WTC11 (cell line): ENCODE measurements at regions not wholly inside any gene's neighbourhood (a gene's known extent, or its start where the extent isn't known, plus 50 kb on each side); places are given as distances from the start of the nearest gene placed in this dataset.

ENCODE experiments used
- ATAC-seq: fragments of 200-7000 bp; cut with Tn5 transposase; 2 replicates; pipeline ENCODE4 v1.10.0; 2021; ENCODE audit warnings: mild to moderate bottlenecking, moderate library complexity
- CTCF ChIA-PET: fragments of 300-600 bp; sonication (Branson Sonifier 250); formaldehyde crosslinking; loops from one replicate; lab custom pipeline; 2021; ENCODE audit warnings: antibody characterized with exemption; lab: Charles Lee
- POLR2A ChIA-PET: fragments of 350-600 bp; sonication (Branson Sonifier 250); formaldehyde crosslinking; loops from one replicate; lab custom pipeline; 2021; ENCODE audit warnings: antibody characterized with exemption; lab: Charles Lee
- DNase-seq: peaks from one replicate; pipeline ENCODE4 v3.0.0; 2021; ENCODE audit warnings: low spot score
- H3K27ac Mint-ChIP-seq: 2 replicates; pipeline ENCODE4 v1.8.0; 2021; ENCODE audit warnings: mixed read lengths
- H3K27me3 Mint-ChIP-seq: 2 replicates; pipeline ENCODE4 v1.8.0; 2021; ENCODE audit warnings: low read depth, mild to moderate bottlenecking, moderate library complexity, mixed read lengths
- H3K36me3 Mint-ChIP-seq: 2 replicates; pipeline ENCODE4 v1.8.0; 2021; ENCODE audit warnings: mixed read lengths
- H3K4me1 Mint-ChIP-seq: 2 replicates; pipeline ENCODE4 v1.8.0; 2022; ENCODE audit warnings: mixed read lengths
- H3K4me3 Mint-ChIP-seq: 2 replicates; pipeline ENCODE4 v1.8.0; 2021; ENCODE audit warnings: mild to moderate bottlenecking, moderate library complexity, mixed read lengths
- H3K9me3 Mint-ChIP-seq: 2 replicates; pipeline ENCODE4 v1.8.0; 2021; ENCODE audit warnings: mixed read lengths
- ELF4 ChIP-seq: sonication (generic); formaldehyde crosslinking; IDR thresholded peaks from 2 replicates; pipeline ENCODE4 v1.8.1; 2022; ENCODE audit warnings: low read depth, mild to moderate bottlenecking, moderate library complexity, missing genetic modification reagents
- EMX1 ChIP-seq: fragments of 250-450 bp; sonication (Bioruptor Pico); IDR thresholded peaks from 2 replicates; pipeline ENCODE4 v1.8.0; 2021; ENCODE audit warnings: mild to moderate bottlenecking
- FOXK1 ChIP-seq: sonication (generic); formaldehyde crosslinking; IDR thresholded peaks from 2 replicates; pipeline ENCODE4 v1.8.0; 2022; ENCODE audit warnings: mild to moderate bottlenecking, moderate library complexity, missing genetic modification reagents
- FOXP1 ChIP-seq: sonication (generic); formaldehyde crosslinking; IDR thresholded peaks from 2 replicates; pipeline ENCODE4 v1.8.0; 2022; ENCODE audit warnings: missing genetic modification reagents, mild to moderate bottlenecking, moderate library complexity, borderline replicate concordance
- GRHL2 ChIP-seq: fragments of 250-450 bp; sonication (Bioruptor Pico); IDR thresholded peaks from 2 replicates; pipeline ENCODE4 v1.8.0; 2022; ENCODE audit warnings: mild to moderate bottlenecking, moderate library complexity; ENCODE audit not compliant: insufficient replicate concordance, severe bottlenecking
- GTF2I ChIP-seq: fragments of 250-450 bp; sonication (Bioruptor Pico); conservative IDR thresholded peaks from 2 replicates; pipeline ENCODE4 v1.4.0; 2021; ENCODE audit warnings: mild to moderate bottlenecking
- HMGA2 ChIP-seq: fragments of 250-450 bp; sonication (Bioruptor Pico); IDR thresholded peaks from 2 replicates; pipeline ENCODE4 v1.4.0; 2021; ENCODE audit warnings: mild to moderate bottlenecking, moderate library complexity
- IRF2 ChIP-seq: sonication (generic); formaldehyde crosslinking; IDR thresholded peaks from 2 replicates; pipeline ENCODE4 v1.8.0; 2022; ENCODE audit warnings: low read depth, missing genetic modification reagents, borderline replicate concordance
- JUN ChIP-seq: sonication (generic); formaldehyde crosslinking; IDR thresholded peaks from 2 replicates; pipeline ENCODE4 v1.8.0; 2023; ENCODE audit warnings: mild to moderate bottlenecking, missing genetic modification reagents
- KAT7 ChIP-seq: sonication (generic); formaldehyde crosslinking; IDR thresholded peaks from 2 replicates; pipeline ENCODE4 v1.8.1; 2023; ENCODE audit warnings: missing genetic modification reagents, mild to moderate bottlenecking, borderline replicate concordance
- MXD4 ChIP-seq: fragments of 250-450 bp; sonication (Bioruptor Pico); IDR thresholded peaks from 2 replicates; pipeline ENCODE4 v1.8.0; 2021; ENCODE audit warnings: mild to moderate bottlenecking, moderate library complexity, borderline replicate concordance
- NFATC4 ChIP-seq: fragments of 250-450 bp; sonication (Bioruptor Pico); IDR thresholded peaks from 2 replicates; pipeline ENCODE4 v1.9.0; 2021; ENCODE audit warnings: mild to moderate bottlenecking
- NR3C1 ChIP-seq: sonication (generic); formaldehyde crosslinking; conservative IDR thresholded peaks from 2 replicates; pipeline ENCODE4 v1.8.1; 2023; ENCODE audit warnings: low read depth, mild to moderate bottlenecking, missing genetic modification reagents
- TCF7 ChIP-seq: sonication (generic); formaldehyde crosslinking; IDR thresholded peaks from 2 replicates; pipeline ENCODE4 v1.8.0; 2022; ENCODE audit warnings: mild to moderate bottlenecking, low read depth, missing genetic modification reagents, moderate library complexity
- TEAD1 ChIP-seq: sonication (generic); formaldehyde crosslinking; IDR thresholded peaks from 2 replicates; pipeline ENCODE4 v1.8.0; 2022; ENCODE audit warnings: mild to moderate bottlenecking, missing genetic modification reagents
- TP53 ChIP-seq: sonication (generic); formaldehyde crosslinking; IDR thresholded peaks from 2 replicates; pipeline ENCODE4 v1.8.1; 2023; ENCODE audit warnings: mild to moderate bottlenecking, missing genetic modification reagents
- ZNF121 ChIP-seq: sonication (generic); formaldehyde crosslinking; IDR thresholded peaks from 2 replicates; pipeline ENCODE4 v1.8.0; 2023; ENCODE audit warnings: missing genetic modification reagents
- ZNF219 ChIP-seq: sonication (generic); formaldehyde crosslinking; IDR thresholded peaks from 2 replicates; pipeline ENCODE4 v1.8.0; 2023; ENCODE audit warnings: missing genetic modification reagents, mild to moderate bottlenecking, borderline replicate concordance
- ZNF263 ChIP-seq: sonication (generic); formaldehyde crosslinking; IDR thresholded peaks from 2 replicates; pipeline ENCODE4 v1.8.1; 2022; ENCODE audit warnings: low read depth, mild to moderate bottlenecking, moderate library complexity, missing genetic modification reagents
- ZNF317 ChIP-seq: sonication (generic); formaldehyde crosslinking; IDR thresholded peaks from 2 replicates; pipeline ENCODE4 v1.8.1; 2023; ENCODE audit warnings: low read depth, mild to moderate bottlenecking, moderate library complexity, missing genetic modification reagents, borderline replicate concordance
- ZNF423 ChIP-seq: fragments of 250-450 bp; sonication (Bioruptor Pico); IDR thresholded peaks from 2 replicates; pipeline ENCODE4 v2.1.2; 2022; ENCODE audit warnings: mild to moderate bottlenecking, moderate library complexity
- ZNF671 ChIP-seq: fragments of 250-450 bp; sonication (Bioruptor Pico); IDR thresholded peaks from 2 replicates; pipeline ENCODE4 v1.8.0; 2021; ENCODE audit warnings: mild to moderate bottlenecking
- TF ChIP-seq, protein P1 (sequence below): fragments of 200-600 bp; IDR thresholded peaks from 2 replicates; pipeline ENCODE4 v1.8.0; 2022; ENCODE audit warnings: antibody characterized with exemption
- TF ChIP-seq, protein P2 (sequence below): sonication (generic); formaldehyde crosslinking; IDR thresholded peaks from 2 replicates; pipeline ENCODE4 v1.8.0; 2022; ENCODE audit warnings: mild to moderate bottlenecking, missing genetic modification reagents
- TF ChIP-seq, protein P3 (sequence below): fragments of 250-450 bp; sonication (Bioruptor Pico); IDR thresholded peaks from 2 replicates; pipeline ENCODE4 v1.8.0; 2021; ENCODE audit warnings: mild to moderate bottlenecking
- TF ChIP-seq, protein P4 (sequence below): fragments of 250-450 bp; sonication (Bioruptor Pico); IDR thresholded peaks from 2 replicates; pipeline ENCODE4 v1.9.0; 2021; ENCODE audit warnings: mild to moderate bottlenecking, borderline replicate concordance
- TF ChIP-seq, protein P5 (sequence below): sonication (generic); formaldehyde crosslinking; IDR thresholded peaks from 2 replicates; pipeline ENCODE4 v1.8.0; 2022; ENCODE audit warnings: mild to moderate bottlenecking, missing genetic modification reagents
- TF ChIP-seq, protein P6 (sequence below): sonication (generic); formaldehyde crosslinking; IDR thresholded peaks from 2 replicates; pipeline ENCODE4 v1.8.1; 2022; ENCODE audit warnings: low read depth, mild to moderate bottlenecking, moderate library complexity, missing genetic modification reagents, borderline replicate concordance
- TF ChIP-seq, protein P7 (sequence below): sonication (generic); formaldehyde crosslinking; IDR thresholded peaks from 2 replicates; pipeline ENCODE4 v1.8.0; 2022; ENCODE audit warnings: mild to moderate bottlenecking, missing genetic modification reagents

DNA sequence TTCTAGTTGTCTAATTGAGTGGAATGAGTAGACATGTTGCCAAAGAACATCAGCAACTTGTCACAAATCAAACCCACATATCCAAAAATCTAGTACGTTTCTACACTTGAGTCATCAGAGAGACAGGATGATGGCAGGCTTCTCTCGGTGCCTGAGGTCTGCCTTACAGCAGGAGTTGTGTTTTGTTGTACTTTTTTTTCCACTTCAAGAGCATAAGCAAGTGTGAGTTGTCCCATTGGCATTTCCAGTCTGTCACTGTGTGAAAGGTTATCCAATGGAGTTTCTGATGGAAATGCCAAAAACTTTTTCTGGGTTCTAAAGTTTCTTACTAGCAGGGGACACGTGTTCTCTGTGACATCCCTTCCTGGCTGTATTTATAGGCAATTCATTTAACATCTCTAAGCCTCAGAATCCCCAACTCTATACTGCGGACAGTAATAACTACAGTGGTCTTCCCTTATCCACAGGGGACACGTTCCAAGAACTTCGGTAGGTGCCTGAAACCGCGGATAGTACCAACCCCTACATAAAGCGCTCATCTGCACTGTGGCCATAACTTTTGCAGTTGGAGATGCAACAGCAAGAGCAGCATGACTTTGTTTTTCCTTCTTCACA, 246.5 kb downstream of the SYK start:
- no peak for ATAC-seq
- DNase-seq = no peak

DNA sequence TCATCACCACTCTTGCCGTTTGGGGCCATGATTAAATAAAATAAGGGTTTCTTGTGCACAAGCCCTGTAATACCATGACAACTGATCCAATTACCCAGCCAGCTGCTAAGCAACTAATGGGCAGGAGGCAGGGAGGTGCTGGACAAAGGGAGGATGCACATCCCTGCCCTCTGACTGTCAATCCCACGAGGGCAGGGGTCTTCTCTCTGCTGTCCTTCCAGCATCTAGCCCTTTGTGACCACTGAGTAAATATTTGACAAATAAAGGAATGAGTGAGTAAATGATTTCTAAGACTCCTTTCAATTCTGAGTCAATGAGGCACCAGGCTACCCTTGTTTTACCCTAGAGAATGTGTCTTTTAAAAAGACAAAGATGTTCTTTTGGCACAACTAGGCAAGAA, 247.1 kb downstream of the SYK start:
- TF ChIP-seq, protein P1, sequence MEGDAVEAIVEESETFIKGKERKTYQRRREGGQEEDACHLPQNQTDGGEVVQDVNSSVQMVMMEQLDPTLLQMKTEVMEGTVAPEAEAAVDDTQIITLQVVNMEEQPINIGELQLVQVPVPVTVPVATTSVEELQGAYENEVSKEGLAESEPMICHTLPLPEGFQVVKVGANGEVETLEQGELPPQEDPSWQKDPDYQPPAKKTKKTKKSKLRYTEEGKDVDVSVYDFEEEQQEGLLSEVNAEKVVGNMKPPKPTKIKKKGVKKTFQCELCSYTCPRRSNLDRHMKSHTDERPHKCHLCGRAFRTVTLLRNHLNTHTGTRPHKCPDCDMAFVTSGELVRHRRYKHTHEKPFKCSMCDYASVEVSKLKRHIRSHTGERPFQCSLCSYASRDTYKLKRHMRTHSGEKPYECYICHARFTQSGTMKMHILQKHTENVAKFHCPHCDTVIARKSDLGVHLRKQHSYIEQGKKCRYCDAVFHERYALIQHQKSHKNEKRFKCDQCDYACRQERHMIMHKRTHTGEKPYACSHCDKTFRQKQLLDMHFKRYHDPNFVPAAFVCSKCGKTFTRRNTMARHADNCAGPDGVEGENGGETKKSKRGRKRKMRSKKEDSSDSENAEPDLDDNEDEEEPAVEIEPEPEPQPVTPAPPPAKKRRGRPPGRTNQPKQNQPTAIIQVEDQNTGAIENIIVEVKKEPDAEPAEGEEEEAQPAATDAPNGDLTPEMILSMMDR = no peak
- TF ChIP-seq, protein P2, sequence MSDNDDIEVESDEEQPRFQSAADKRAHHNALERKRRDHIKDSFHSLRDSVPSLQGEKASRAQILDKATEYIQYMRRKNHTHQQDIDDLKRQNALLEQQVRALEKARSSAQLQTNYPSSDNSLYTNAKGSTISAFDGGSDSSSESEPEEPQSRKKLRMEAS = no peak
- no peak for TF ChIP-seq NR3C1 (CRISPR knock-in tag)
- TF ChIP-seq IRF2 = no peak
- no peak for TF ChIP-seq TCF7 (CRISPR knock-in tag)
- TF ChIP-seq ZNF423 = no peak
- TF ChIP-seq, protein P3, sequence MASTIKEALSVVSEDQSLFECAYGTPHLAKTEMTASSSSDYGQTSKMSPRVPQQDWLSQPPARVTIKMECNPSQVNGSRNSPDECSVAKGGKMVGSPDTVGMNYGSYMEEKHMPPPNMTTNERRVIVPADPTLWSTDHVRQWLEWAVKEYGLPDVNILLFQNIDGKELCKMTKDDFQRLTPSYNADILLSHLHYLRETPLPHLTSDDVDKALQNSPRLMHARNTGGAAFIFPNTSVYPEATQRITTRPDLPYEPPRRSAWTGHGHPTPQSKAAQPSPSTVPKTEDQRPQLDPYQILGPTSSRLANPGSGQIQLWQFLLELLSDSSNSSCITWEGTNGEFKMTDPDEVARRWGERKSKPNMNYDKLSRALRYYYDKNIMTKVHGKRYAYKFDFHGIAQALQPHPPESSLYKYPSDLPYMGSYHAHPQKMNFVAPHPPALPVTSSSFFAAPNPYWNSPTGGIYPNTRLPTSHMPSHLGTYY (CRISPR knock-in tag) = no peak
- no peak for TF ChIP-seq GRHL2 (CRISPR knock-in tag)
- TF ChIP-seq, protein P4, sequence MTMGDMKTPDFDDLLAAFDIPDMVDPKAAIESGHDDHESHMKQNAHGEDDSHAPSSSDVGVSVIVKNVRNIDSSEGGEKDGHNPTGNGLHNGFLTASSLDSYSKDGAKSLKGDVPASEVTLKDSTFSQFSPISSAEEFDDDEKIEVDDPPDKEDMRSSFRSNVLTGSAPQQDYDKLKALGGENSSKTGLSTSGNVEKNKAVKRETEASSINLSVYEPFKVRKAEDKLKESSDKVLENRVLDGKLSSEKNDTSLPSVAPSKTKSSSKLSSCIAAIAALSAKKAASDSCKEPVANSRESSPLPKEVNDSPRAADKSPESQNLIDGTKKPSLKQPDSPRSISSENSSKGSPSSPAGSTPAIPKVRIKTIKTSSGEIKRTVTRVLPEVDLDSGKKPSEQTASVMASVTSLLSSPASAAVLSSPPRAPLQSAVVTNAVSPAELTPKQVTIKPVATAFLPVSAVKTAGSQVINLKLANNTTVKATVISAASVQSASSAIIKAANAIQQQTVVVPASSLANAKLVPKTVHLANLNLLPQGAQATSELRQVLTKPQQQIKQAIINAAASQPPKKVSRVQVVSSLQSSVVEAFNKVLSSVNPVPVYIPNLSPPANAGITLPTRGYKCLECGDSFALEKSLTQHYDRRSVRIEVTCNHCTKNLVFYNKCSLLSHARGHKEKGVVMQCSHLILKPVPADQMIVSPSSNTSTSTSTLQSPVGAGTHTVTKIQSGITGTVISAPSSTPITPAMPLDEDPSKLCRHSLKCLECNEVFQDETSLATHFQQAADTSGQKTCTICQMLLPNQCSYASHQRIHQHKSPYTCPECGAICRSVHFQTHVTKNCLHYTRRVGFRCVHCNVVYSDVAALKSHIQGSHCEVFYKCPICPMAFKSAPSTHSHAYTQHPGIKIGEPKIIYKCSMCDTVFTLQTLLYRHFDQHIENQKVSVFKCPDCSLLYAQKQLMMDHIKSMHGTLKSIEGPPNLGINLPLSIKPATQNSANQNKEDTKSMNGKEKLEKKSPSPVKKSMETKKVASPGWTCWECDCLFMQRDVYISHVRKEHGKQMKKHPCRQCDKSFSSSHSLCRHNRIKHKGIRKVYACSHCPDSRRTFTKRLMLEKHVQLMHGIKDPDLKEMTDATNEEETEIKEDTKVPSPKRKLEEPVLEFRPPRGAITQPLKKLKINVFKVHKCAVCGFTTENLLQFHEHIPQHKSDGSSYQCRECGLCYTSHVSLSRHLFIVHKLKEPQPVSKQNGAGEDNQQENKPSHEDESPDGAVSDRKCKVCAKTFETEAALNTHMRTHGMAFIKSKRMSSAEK = no peak
- TF ChIP-seq, protein P5, sequence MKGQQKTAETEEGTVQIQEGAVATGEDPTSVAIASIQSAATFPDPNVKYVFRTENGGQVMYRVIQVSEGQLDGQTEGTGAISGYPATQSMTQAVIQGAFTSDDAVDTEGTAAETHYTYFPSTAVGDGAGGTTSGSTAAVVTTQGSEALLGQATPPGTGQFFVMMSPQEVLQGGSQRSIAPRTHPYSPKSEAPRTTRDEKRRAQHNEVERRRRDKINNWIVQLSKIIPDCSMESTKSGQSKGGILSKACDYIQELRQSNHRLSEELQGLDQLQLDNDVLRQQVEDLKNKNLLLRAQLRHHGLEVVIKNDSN (CRISPR knock-in tag) = no peak
- TF ChIP-seq ZNF263 (CRISPR knock-in tag) = no peak
- Mint-ChIP-seq H3K9me3 (no peaks in the 10 kb centered on the region), H3K4me3 (no peak overlapping the region), H3K27me3 (no peaks in the 10 kb centered on the region; the same call in 1 of the 2 replicates), H3K4me1 (peaks cover 8% of the 10 kb centered on the region), H3K27ac (no peak overlapping the region), H3K36me3 (no peaks in the 10 kb centered on the region)
- ATAC-seq (no peak), DNase-seq (no peak)
- ChIA-PET POLR2A (no interaction called here), CTCF (no interaction called here)

More for the DNA sequence above, 246.5 kb downstream of the SYK start:
- Mint-ChIP-seq H3K4me1 (peaks cover 8% of the 10 kb centered on the region), H3K27ac (no peak overlapping the region), H3K36me3 (no peaks in the 10 kb centered on the region), H3K27me3 (no peaks in the 10 kb centered on the region; the same call in 1 of the 2 replicates), H3K4me3 (no peak overlapping the region), H3K9me3 (no peaks in the 10 kb centered on the region)
- TF ChIP-seq, protein P6, sequence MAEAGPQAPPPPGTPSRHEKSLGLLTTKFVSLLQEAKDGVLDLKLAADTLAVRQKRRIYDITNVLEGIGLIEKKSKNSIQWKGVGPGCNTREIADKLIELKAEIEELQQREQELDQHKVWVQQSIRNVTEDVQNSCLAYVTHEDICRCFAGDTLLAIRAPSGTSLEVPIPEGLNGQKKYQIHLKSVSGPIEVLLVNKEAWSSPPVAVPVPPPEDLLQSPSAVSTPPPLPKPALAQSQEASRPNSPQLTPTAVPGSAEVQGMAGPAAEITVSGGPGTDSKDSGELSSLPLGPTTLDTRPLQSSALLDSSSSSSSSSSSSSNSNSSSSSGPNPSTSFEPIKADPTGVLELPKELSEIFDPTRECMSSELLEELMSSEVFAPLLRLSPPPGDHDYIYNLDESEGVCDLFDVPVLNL (CRISPR knock-in tag) = no peak
- TF ChIP-seq ZNF121 (CRISPR knock-in tag) = no peak
- no peak for TF ChIP-seq FOXP1 (CRISPR knock-in tag)
- no peak for TF ChIP-seq HMGA2 (CRISPR knock-in tag)
- TF ChIP-seq EMX1 (CRISPR knock-in tag) = no peak
- TF ChIP-seq ZNF219 = no peak
- TF ChIP-seq TP53 (CRISPR knock-in tag) = no peak
- TF ChIP-seq ZNF671 = no peak
- TF ChIP-seq ZNF317 (CRISPR knock-in tag) = no peak
- TF ChIP-seq, protein P7, sequence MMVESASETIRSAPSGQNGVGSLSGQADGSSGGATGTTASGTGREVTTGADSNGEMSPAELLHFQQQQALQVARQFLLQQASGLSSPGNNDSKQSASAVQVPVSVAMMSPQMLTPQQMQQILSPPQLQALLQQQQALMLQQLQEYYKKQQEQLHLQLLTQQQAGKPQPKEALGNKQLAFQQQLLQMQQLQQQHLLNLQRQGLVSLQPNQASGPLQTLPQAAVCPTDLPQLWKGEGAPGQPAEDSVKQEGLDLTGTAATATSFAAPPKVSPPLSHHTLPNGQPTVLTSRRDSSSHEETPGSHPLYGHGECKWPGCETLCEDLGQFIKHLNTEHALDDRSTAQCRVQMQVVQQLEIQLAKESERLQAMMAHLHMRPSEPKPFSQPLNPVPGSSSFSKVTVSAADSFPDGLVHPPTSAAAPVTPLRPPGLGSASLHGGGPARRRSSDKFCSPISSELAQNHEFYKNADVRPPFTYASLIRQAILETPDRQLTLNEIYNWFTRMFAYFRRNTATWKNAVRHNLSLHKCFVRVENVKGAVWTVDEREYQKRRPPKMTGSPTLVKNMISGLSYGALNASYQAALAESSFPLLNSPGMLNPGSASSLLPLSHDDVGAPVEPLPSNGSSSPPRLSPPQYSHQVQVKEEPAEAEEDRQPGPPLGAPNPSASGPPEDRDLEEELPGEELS (CRISPR knock-in tag) = no peak
- no peak for TF ChIP-seq ELF4 (CRISPR knock-in tag)
- TF ChIP-seq FOXK1 (CRISPR knock-in tag) = no peak
- TF ChIP-seq GTF2I (CRISPR knock-in tag) = no peak
- TF ChIP-seq JUN = no peak
- no peak for TF ChIP-seq NFATC4
- no peak for TF ChIP-seq TEAD1
- TF ChIP-seq TCF7 (CRISPR knock-in tag) = no peak
- no peak for TF ChIP-seq MXD4 (CRISPR knock-in tag)
- no peak for TF ChIP-seq KAT7 (CRISPR knock-in tag)
- CTCF ChIA-PET = no interaction called here
- POLR2A ChIA-PET = no interaction called here
